ENCODE measurements at regions not wholly inside any gene's neighbourhood (a gene's known extent, or its start where the extent isn't known, plus 50 kb on each side); places are given as distances from the start of the nearest gene placed in this dataset.

- Histone ChIP-seq H3K27ac (no peak overlapping the region), H3K9me3 (no peaks in the 10 kb centered on the region), H3K27me3 (replicated peaks in 1 of 7) (no peaks in the 10 kb centered on the region), H3K4me3 (no peak overlapping the region), H3K4me1 (no peaks in the 10 kb centered on the region), H3K36me3 (no peaks in the 10 kb centered on the region)
- intact Hi-C loops (cut with DNase I; ENCODE audit: low total_unique reads): no loop called here
- DNase-seq: no peak
- no peak for TF ChIP-seq POLR2AphosphoS5 (IDR thresholded peaks at IDR 0.05)
- no peak for TF ChIP-seq POLR2A (IDR thresholded peaks at IDR 0.05)
- TF ChIP-seq CTCF (IDR thresholded peaks at IDR 0.05 in 8 of 11, conservative IDR thresholded peaks at IDR 0.05 in 3 of 11): no peak
- WGBS, 5 donors: 81 to 100% (median 92%) methylated on average over 1 of the region's 1 CpG
Observed at GRCh38 chr12:67531051-67531450, 117.5 kb upstream of the DYRK2 start.

DNA sequence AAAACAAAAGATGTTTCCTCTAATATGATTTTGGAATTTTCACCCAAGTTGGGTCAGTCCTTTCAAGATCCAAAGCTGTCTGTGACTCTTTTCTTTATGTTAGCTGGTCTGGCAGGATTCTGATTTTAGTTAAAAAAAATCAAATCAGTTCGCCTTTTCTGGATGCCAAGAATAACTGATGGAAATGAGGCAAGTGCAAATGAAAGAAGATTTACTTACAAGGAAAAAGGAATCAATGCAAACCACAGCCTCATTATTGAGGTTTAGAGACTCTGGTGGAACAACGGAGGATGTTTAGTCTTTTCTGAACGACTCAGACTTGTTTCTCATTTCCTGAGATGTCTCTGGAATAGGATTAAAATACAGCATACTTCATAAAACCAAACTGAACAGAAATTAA is 117.0 kb upstream of the DYRK2 start:
- Histone ChIP-seq H3K36me3 (no peaks in the 10 kb centered on the region), H3K27me3 (replicated peaks in 1 of 7) (no peaks in the 10 kb centered on the region), H3K27ac (no peak overlapping the region), H3K4me1 (no peaks in the 10 kb centered on the region), H3K4me3 (no peak overlapping the region), H3K9me3 (no peaks in the 10 kb centered on the region)
- TF ChIP-seq CTCF (IDR thresholded peaks at IDR 0.05 in 8 of 11, conservative IDR thresholded peaks at IDR 0.05 in 3 of 11): no peak
- TF ChIP-seq POLR2A (IDR thresholded peaks at IDR 0.05): no peak
- TF ChIP-seq POLR2AphosphoS5 (IDR thresholded peaks at IDR 0.05): no peak
- no peak for DNase-seq
- intact Hi-C loops (cut with DNase I; ENCODE audit: low total_unique reads): no loop called here
- 41 to 49% (median 48%) methylated on average over 3 of the region's 3 CpGs for WGBS, 5 donors

DNA sequence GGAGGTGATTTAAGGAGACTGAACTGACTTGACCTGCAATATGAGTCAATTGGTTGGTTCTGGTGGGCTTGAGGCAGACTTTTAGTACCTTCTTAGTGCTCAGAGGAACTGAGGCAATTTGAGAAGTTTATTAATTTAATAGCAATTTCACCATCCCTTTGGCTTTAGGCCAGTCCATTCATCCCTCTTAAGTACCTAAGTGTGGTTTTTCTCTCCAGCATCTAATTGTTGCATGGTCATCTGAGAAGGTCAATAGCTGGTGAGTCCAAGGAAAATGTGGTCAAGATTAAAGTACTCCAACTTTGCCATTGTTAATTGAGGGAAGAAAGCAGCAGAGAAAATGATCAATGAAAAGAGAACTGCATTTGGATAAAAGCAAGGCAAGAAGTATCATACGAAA is 115.4 kb upstream of the DYRK2 start:
- H3K36me3 ChIP-seq: no peaks in the 10 kb centered on the region
- no peaks in the 10 kb centered on the region for H3K27me3 ChIP-seq (replicated peaks in 1 of 7)
- DNase-seq: no peak
- no peak overlapping the region for H3K4me3 ChIP-seq
- H3K4me1 ChIP-seq: no peaks in the 10 kb centered on the region
- no peaks in the 10 kb centered on the region for H3K9me3 ChIP-seq
- TF ChIP-seq POLR2AphosphoS5 (IDR thresholded peaks at IDR 0.05) (no peak), CTCF (IDR thresholded peaks at IDR 0.05 in 8 of 11, conservative IDR thresholded peaks at IDR 0.05 in 3 of 11) (no peak), POLR2A (IDR thresholded peaks at IDR 0.05) (no peak)
- no peak overlapping the region for H3K27ac ChIP-seq
- intact Hi-C loops (cut with DNase I; ENCODE audit: low total_unique reads): no loop called here
- 96 to 98% (median 98%) methylated on average over 1 of the region's 1 CpG for WGBS, 5 donors

DNA sequence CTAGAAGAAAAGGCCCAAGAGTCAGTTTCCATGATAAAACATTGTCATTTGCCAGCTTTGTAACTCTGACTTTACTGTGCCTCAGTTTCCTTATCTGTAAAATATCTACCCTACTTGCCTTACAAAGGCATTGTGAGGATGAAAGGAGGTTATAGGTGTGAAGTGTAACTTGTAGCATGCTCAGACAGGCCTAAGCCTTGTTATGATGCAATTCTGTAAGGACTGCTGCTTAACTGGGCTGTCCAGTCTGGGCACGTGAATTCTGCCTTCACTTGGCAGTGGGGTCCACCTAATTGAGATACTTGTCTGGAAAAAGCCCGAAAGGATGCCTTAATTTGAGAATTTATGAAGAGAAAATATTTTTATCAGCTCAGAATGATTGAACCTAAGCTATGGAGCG is 114.5 kb upstream of the DYRK2 start:
- Histone ChIP-seq H3K27ac (no peak overlapping the region), H3K36me3 (no peaks in the 10 kb centered on the region), H3K27me3 (replicated peaks in 1 of 7) (no peaks in the 10 kb centered on the region), H3K4me1 (no peaks in the 10 kb centered on the region), H3K4me3 (no peak overlapping the region), H3K9me3 (no peaks in the 10 kb centered on the region)
- WGBS, 5 donors: 61 to 92% (median 74%) methylated on average over 3 of the region's 3 CpGs
- no peak for DNase-seq
- TF ChIP-seq POLR2A (IDR thresholded peaks at IDR 0.05): no peak
- TF ChIP-seq CTCF (IDR thresholded peaks at IDR 0.05 in 8 of 11, conservative IDR thresholded peaks at IDR 0.05 in 3 of 11): no peak
- no peak for TF ChIP-seq POLR2AphosphoS5 (IDR thresholded peaks at IDR 0.05)
- intact Hi-C loops (cut with DNase I; ENCODE audit: low total_unique reads): no loop called here

Data from spleen (tissue), 11 donors.